Hepatocyte (in vitro differentiated cells): ENCODE measurements at regions not wholly inside any gene's neighbourhood (a gene's known extent, or its start where the extent isn't known, plus 50 kb on each side); places are given as distances from the start of the nearest gene placed in this dataset.

Experiments used
- CTCF ChIP-seq: fragments of 200-600 bp; sonication (generic); IDR thresholded peaks from 2 replicates; pipeline ENCODE4 v1.5.1; 2016; ENCODE audit warnings: antibody characterized with exemption, mild to moderate bottlenecking; ENCODE audit not compliant: poor library complexity
- EZH2 ChIP-seq: fragments of 200-600 bp; sonication (generic); IDR thresholded peaks from 2 replicates; pipeline ENCODE4 v1.6.1; 2016; ENCODE audit warnings: antibody characterized with exemption, mild to moderate bottlenecking, borderline replicate concordance
- EZH2phosphoT487 ChIP-seq: fragments of 200-600 bp; sonication (generic); IDR thresholded peaks from one replicate; pipeline ENCODE4 v1.6.1; 2018; ENCODE audit warnings: antibody characterized with exemption, mild to moderate bottlenecking, low read depth, moderate library complexity; ENCODE audit not compliant: unreplicated experiment, severe bottlenecking

GRCh38 chr1:208302699-208303238, 58.6 kb upstream of the PLXNA2 start:
- TF ChIP-seq CTCF: no peak
- no peak for TF ChIP-seq EZH2
- TF ChIP-seq EZH2phosphoT487: no peak
